ENCODE measurements at regions not wholly inside any gene's neighbourhood (a gene's known extent, or its start where the extent isn't known, plus 50 kb on each side); places are given as distances from the start of the nearest gene placed in this dataset.

- in situ Hi-C loops (cut with MboI) (no loop called here), intact Hi-C loops (cut with micrococcal nuclease; ENCODE audit: unreplicated experiment) (no loop called here)
- Histone ChIP-seq H3K4me3 (no peak overlapping the region), H3K4me1 (ENCODE audit: control insufficient read depth, insufficient read depth, low read length) (no peaks in the 10 kb centered on the region), H3K27ac (ENCODE audit: control insufficient read depth, insufficient read depth) (no peak overlapping the region), H3K9me3 (replicated peaks; ENCODE audit: control insufficient read depth, insufficient read depth, low read length) (no peaks in the 10 kb centered on the region), H3K4me2 (ENCODE audit: control insufficient read depth, insufficient read depth) (no peak overlapping the region), H3K9ac (ENCODE audit: control insufficient read depth, insufficient read depth, low read length) (no peak overlapping the region), H2AFZ (ENCODE audit: control insufficient read depth, low read depth, low read length) (no peak overlapping the region), H3K79me2 (ENCODE audit: control insufficient read depth, insufficient read depth, low read length) (no peaks in the 10 kb centered on the region), H3K36me3 (ENCODE audit: control insufficient read depth in 2 of 2, insufficient read depth in 2 of 2, low read length in 1 of 2) (no peaks in the 10 kb centered on the region), H3K27me3 (replicated peaks in 1 of 2; ENCODE audit: control insufficient read depth in 2 of 2, insufficient read depth in 2 of 2, low read length in 1 of 2) (peaks cover 0 to 4% of the 10 kb centered on the region in 2 experiments; a peak in 2 of 4 replicates), H4K20me1 (ENCODE audit: control insufficient read depth, insufficient read depth) (no peaks in the 10 kb centered on the region)
- ATAC-seq, result no peak
- no peak for DNase-seq (ENCODE audit: low read depth, low spot score)
- CTCF ChIA-PET, result no interaction called here
- TF ChIP-seq RFX5 (IDR thresholded peaks at IDR 0.05; ENCODE audit: low read depth, low read length) (no peak), EP300 (IDR thresholded peaks at IDR 0.05; ENCODE audit: borderline replicate concordance in 1 of 2, control insufficient read depth in 1 of 2, low read depth in 2 of 2, low read length in 2 of 2) (no peak), TCF7 (IDR thresholded peaks at IDR 0.05; ENCODE audit: borderline replicate concordance) (no peak), BCLAF1 (IDR thresholded peaks at IDR 0.05) (no peak), KDM1A (IDR thresholded peaks at IDR 0.05; ENCODE audit: borderline replicate concordance) (no peak), MEF2A (IDR thresholded peaks at IDR 0.05; ENCODE audit: insufficient read depth, low read depth, low read length) (no peak), NR2C2 (IDR thresholded peaks at IDR 0.05; ENCODE audit: borderline replicate concordance, control insufficient read depth, insufficient read length, low read depth) (no peak), MYC (IDR thresholded peaks at IDR 0.05; ENCODE audit: insufficient read depth, insufficient read length, insufficient replicate concordance, low read length, severe bottlenecking) (no peak), NFXL1 (IDR thresholded peaks at IDR 0.05; ENCODE audit: borderline replicate concordance) (no peak), POLR2AphosphoS5 (IDR thresholded peaks at IDR 0.05; ENCODE audit: low read length) (no peak), SMAD5 (IDR thresholded peaks at IDR 0.05; ENCODE audit: low read depth) (no peak), CUX1 (IDR thresholded peaks at IDR 0.05; ENCODE audit: insufficient replicate concordance, low read depth, low read length) (no peak), IRF5 (IDR thresholded peaks at IDR 0.05; ENCODE audit: borderline replicate concordance) (no peak)
- POLR2A ChIA-PET, result no interaction called here
- SMC1A ChIA-PET (ENCODE audit: uncharacterized antibody, unreplicated experiment), result interaction anchor here (0.7 kb wide), 1 partner anchor 81 kb away, joined by 3 read pairs; no protein-coding TSS in a partner anchor
- no TSS peak for BruUV-seq (replicated peaks)
- WGBS (ENCODE audit: insufficient coverage, insufficient replicate concordance, low lambda C conversion rate, missing lambda C conversion rate), result 20% methylated on average over 17 of the region's 17 CpGs
- RAD21 ChIA-PET (ENCODE audit: unreplicated experiment), result no interaction called here
- FAIRE-seq, result no peak
These were observed 219.5 kb downstream of the TBX5 start for GRCh38 chr12:114186241-114187002.

All from GM12878 (cell line).